HG02588 (cell line): ENCODE measurements at regions not wholly inside any gene's neighbourhood (a gene's known extent, or its start where the extent isn't known, plus 50 kb on each side); places are given as distances from the start of the nearest gene placed in this dataset.

ENCODE experiments used
- ATAC-seq: cut with Tn5 transposase; IDR thresholded peaks from one replicate; pipeline ENCODE4 v1.9.1; 2021; ENCODE audit warnings: mild to moderate bottlenecking, moderate library complexity; ENCODE audit not compliant: unreplicated experiment

GRCh38 chr20:11195899-11196558 is 522.2 kb upstream of the JAG1 start:
- ATAC-seq, result no peak

GRCh38 chr20:11197851-11198250 is 524.1 kb upstream of the JAG1 start:
- ATAC-seq, result no peak

GRCh38 chr20:11200423-11200822 is 526.6 kb upstream of the JAG1 start:
- no peak for ATAC-seq

GRCh38 chr20:11204926-11205768 is 531.3 kb upstream of the JAG1 start:
- ATAC-seq, result peak; percentile 84

GRCh38 chr20:11205769-11206362 is 532.1 kb upstream of the JAG1 start:
- no peak for ATAC-seq

GRCh38 chr20:11207749-11208502 is 534.1 kb upstream of the JAG1 start:
- no peak for ATAC-seq

- no peak for ATAC-seq
Observed at GRCh38 chr20:11210611-11211010, 536.8 kb upstream of the JAG1 start.

GRCh38 chr20:11212272-11212671 is 538.5 kb upstream of the JAG1 start:
- ATAC-seq, result no peak

GRCh38 chr20:11212902-11213301 is 539.1 kb upstream of the JAG1 start:
- no peak for ATAC-seq

GRCh38 chr20:11214256-11214840 is 540.5 kb upstream of the JAG1 start:
- no peak for ATAC-seq

GRCh38 chr20:11216451-11217314 is 542.9 kb upstream of the JAG1 start:
- no peak for ATAC-seq

- no peak for ATAC-seq
Observed at GRCh38 chr20:11217326-11218172, 543.8 kb upstream of the JAG1 start.

GRCh38 chr20:11218173-11218680 is 544.4 kb upstream of the JAG1 start:
- ATAC-seq, result no peak

- ATAC-seq, result no peak
Observed at GRCh38 chr20:11219192-11219591, 545.4 kb upstream of the JAG1 start.

GRCh38 chr20:11221046-11221445 is 547.2 kb upstream of the JAG1 start:
- no peak for ATAC-seq

GRCh38 chr20:11222243-11222642 is 548.4 kb upstream of the JAG1 start:
- ATAC-seq, result no peak

GRCh38 chr20:11227602-11228001 is 553.8 kb upstream of the JAG1 start:
- ATAC-seq, result no peak

- no peak for ATAC-seq
Observed at GRCh38 chr20:11229772-11230171, 556.0 kb upstream of the JAG1 start.

GRCh38 chr20:11230999-11231398 is 557.2 kb upstream of the JAG1 start:
- ATAC-seq, result no peak
